GM12874 (cell line): ENCODE measurements at regions not wholly inside any gene's neighbourhood (a gene's known extent, or its start where the extent isn't known, plus 50 kb on each side); places are given as distances from the start of the nearest gene placed in this dataset.

Experiments used
- CTCF ChIP-seq: IDR thresholded peaks from 2 replicates; pipeline ENCODE4 v1.5.1; 2011; ENCODE audit warnings: low read depth, mild to moderate bottlenecking, control low read depth, low read length, moderate library complexity; ENCODE audit not compliant: insufficient read depth

GRCh38 chr6:102562713-102563112 is 1169.2 kb downstream of the GRIK2 start:
- TF ChIP-seq CTCF: no peak

GRCh38 chr6:102553214-102553613 is 1159.7 kb downstream of the GRIK2 start:
- no peak for TF ChIP-seq CTCF

- TF ChIP-seq CTCF: no peak
These were observed 1155.8 kb downstream of the GRIK2 start for GRCh38 chr6:102549221-102549874.

GRCh38 chr6:102525336-102525735 is 1131.8 kb downstream of the GRIK2 start:
- TF ChIP-seq CTCF: no peak

- TF ChIP-seq CTCF: no peak
These were observed 1127.5 kb downstream of the GRIK2 start for GRCh38 chr6:102520966-102521365.

GRCh38 chr6:102517506-102517905 is 1124.0 kb downstream of the GRIK2 start:
- no peak for TF ChIP-seq CTCF

GRCh38 chr6:102501615-102502014 is 1108.1 kb downstream of the GRIK2 start:
- no peak for TF ChIP-seq CTCF
